ENCODE measurements at regions not wholly inside any gene's neighbourhood (a gene's known extent, or its start where the extent isn't known, plus 50 kb on each side); places are given as distances from the start of the nearest gene placed in this dataset.

DNA sequence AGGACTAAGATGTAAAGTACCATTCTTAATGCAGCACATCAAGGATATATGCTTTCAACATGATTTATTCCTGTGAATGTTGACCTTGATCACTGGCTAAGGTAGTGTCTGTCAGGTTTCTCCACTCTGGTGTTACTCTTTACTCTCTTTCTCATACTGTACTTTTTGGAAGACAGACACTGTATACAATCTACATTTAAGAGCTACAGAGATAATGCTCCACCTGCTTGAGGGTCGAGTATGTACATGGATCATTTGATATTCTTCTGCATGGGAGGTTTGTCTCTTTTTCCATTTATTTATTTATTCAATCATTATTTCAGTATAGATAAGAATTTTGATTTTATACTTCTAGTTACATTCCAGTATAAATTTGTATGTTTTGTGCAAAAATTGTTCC, 199.5 kb upstream of the RGPD4 start:
- Histone ChIP-seq H3K9ac (ENCODE audit: insufficient read depth in 1 of 2, low read length in 2 of 2) (no peak overlapping the region), H3K9me3 (ENCODE audit: control insufficient read depth in 4 of 4, insufficient read depth in 3 of 4, low read length in 3 of 4) (peaks cover 0 to 2% (median under 1%) of the 10 kb centered on the region in 4 donors), H3K36me3 (ENCODE audit: control insufficient read depth in 4 of 4, insufficient read depth in 4 of 4, low read length in 4 of 4) (no peaks in the 10 kb centered on the region), H3K27me3 (ENCODE audit: control insufficient read depth in 3 of 3, insufficient read depth in 3 of 3, low read length in 2 of 3) (no peaks in the 10 kb centered on the region), H3K4me3 (no peak overlapping the region), H3K4me1 (ENCODE audit: control insufficient read depth in 5 of 5, insufficient read depth in 5 of 5, low read length in 5 of 5) (no peaks in the 10 kb centered on the region), H3K27ac (ENCODE audit: low read depth in 1 of 2, low read length in 1 of 2) (no peak overlapping the region)
- TF ChIP-seq, protein P1, sequence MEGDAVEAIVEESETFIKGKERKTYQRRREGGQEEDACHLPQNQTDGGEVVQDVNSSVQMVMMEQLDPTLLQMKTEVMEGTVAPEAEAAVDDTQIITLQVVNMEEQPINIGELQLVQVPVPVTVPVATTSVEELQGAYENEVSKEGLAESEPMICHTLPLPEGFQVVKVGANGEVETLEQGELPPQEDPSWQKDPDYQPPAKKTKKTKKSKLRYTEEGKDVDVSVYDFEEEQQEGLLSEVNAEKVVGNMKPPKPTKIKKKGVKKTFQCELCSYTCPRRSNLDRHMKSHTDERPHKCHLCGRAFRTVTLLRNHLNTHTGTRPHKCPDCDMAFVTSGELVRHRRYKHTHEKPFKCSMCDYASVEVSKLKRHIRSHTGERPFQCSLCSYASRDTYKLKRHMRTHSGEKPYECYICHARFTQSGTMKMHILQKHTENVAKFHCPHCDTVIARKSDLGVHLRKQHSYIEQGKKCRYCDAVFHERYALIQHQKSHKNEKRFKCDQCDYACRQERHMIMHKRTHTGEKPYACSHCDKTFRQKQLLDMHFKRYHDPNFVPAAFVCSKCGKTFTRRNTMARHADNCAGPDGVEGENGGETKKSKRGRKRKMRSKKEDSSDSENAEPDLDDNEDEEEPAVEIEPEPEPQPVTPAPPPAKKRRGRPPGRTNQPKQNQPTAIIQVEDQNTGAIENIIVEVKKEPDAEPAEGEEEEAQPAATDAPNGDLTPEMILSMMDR (IDR thresholded peaks at IDR 0.05; ENCODE audit: control extremely low read depth, extremely low read depth) = no peak
- ATAC-seq (ENCODE audit: insufficient read depth, low FRiP score) (no peak), DNase-seq (no peak)
- 65 to 79% methylated on average over 1 of the region's 1 CpG for WGBS, 2 donors

DNA sequence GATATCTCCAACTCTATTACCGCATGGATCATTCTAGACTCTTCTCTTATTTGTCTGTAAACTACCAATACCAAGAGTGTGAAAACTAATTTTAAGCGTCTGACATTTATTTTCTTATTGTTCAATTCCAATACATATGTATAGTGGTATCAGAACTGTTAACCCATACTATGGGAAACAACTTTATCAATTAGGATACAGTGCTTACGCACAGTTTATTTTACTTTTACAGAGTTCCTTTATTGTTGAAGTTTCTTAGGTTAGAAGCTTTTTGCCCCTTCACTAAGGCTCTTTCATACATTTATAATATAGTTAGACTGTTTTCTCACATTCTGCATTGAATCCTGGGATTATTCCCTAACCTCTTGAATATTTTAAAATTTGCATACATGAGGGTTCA, 198.8 kb upstream of the RGPD4 start:
- no peaks in the 10 kb centered on the region for H3K4me1 ChIP-seq (ENCODE audit: control insufficient read depth in 5 of 5, insufficient read depth in 5 of 5, low read length in 5 of 5)
- H3K36me3 ChIP-seq (ENCODE audit: control insufficient read depth in 4 of 4, insufficient read depth in 4 of 4, low read length in 4 of 4) = no peaks in the 10 kb centered on the region
- WGBS, 2 donors = 88 to 93% methylated on average over 3 of the region's 3 CpGs
- peaks cover 0 to 2% (median 2%) of the 10 kb centered on the region in 4 donors for H3K9me3 ChIP-seq (ENCODE audit: control insufficient read depth in 4 of 4, insufficient read depth in 3 of 4, low read length in 3 of 4)
- ATAC-seq (ENCODE audit: insufficient read depth, low FRiP score) (no peak), DNase-seq (no peak)
- no peak overlapping the region for H3K9ac ChIP-seq (ENCODE audit: insufficient read depth in 1 of 2, low read length in 2 of 2)
- TF ChIP-seq, protein P1 (IDR thresholded peaks at IDR 0.05; ENCODE audit: control extremely low read depth, extremely low read depth) = no peak
- no peak overlapping the region for H3K27ac ChIP-seq (ENCODE audit: low read depth in 1 of 2, low read length in 1 of 2)
- no peaks in the 10 kb centered on the region for H3K27me3 ChIP-seq (ENCODE audit: control insufficient read depth in 3 of 3, insufficient read depth in 3 of 3, low read length in 2 of 3)
- H3K4me3 ChIP-seq = no peak overlapping the region

DNA sequence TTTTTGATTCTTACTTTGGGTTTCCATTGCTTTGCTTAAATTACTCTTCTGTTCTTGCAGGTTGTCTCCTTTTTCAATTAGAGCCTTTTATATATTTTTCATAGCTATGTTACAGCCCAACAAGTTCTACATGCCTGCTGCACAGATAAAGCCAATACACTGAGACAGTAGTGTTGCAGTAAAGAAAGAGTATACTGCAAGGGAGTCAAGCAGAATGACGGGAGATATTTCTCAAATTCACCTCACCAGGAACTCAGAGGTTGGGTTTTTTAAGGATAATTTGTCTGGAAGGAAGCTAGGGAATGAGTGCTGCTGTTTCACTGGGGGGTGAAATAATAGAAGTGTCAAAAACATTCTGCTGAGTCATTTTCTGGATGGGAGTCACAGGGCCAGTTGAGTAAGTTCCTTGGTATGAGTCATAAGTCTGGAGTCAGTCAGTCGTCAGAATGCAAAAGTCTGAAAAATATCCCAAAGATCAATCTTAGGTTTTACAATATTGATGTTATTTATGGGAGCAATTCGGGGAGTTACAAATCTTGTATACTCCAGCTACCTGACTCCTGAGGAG, 193.0 kb upstream of the RGPD4 start:
- TF ChIP-seq, protein P1 (IDR thresholded peaks at IDR 0.05; ENCODE audit: control extremely low read depth, extremely low read depth) = no peak
- Histone ChIP-seq H3K27me3 (ENCODE audit: control insufficient read depth in 3 of 3, insufficient read depth in 3 of 3, low read length in 2 of 3) (no peaks in the 10 kb centered on the region), H3K9me3 (ENCODE audit: control insufficient read depth in 4 of 4, insufficient read depth in 3 of 4, low read length in 3 of 4) (peaks cover 0 to 4% (median 2%) of the 10 kb centered on the region in 4 donors), H3K4me1 (ENCODE audit: control insufficient read depth in 5 of 5, insufficient read depth in 5 of 5, low read length in 5 of 5) (no peaks in the 10 kb centered on the region), H3K4me3 (no peak overlapping the region), H3K9ac (ENCODE audit: insufficient read depth in 1 of 2, low read length in 2 of 2) (no peak overlapping the region), H3K27ac (ENCODE audit: low read depth in 1 of 2, low read length in 1 of 2) (no peak overlapping the region), H3K36me3 (ENCODE audit: control insufficient read depth in 4 of 4, insufficient read depth in 4 of 4, low read length in 4 of 4) (no peaks in the 10 kb centered on the region)
- ATAC-seq (ENCODE audit: insufficient read depth, low FRiP score) (no peak), DNase-seq (no peak)
- WGBS, 2 donors = 82 to 89% methylated on average over 3 of the region's 3 CpGs

DNA sequence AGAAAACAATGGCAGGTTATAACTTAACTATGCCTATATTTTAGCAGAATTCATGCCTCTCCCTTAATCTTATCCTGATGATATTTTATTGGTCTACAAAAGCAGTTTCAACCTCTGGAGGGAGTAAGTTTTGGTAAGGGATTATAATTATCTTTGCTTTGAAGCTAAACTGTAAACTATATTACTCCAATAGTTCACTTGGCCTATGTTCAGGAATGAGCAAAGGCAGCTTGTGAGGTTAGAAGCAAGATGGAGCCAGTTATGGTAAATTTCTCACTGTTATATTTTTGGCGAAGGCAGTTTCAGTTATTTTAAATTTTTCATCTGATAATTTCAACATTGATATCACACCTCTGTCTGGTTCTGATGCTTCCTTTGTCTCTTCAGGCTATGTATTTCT, 192.5 kb upstream of the RGPD4 start:
- ATAC-seq (ENCODE audit: insufficient read depth, low FRiP score) (no peak), DNase-seq (no peak)
- no peaks in the 10 kb centered on the region for H3K36me3 ChIP-seq (ENCODE audit: control insufficient read depth in 4 of 4, insufficient read depth in 4 of 4, low read length in 4 of 4)
- H3K4me3 ChIP-seq = no peak overlapping the region
- H3K27me3 ChIP-seq (ENCODE audit: control insufficient read depth in 3 of 3, insufficient read depth in 3 of 3, low read length in 2 of 3) = no peaks in the 10 kb centered on the region
- H3K9me3 ChIP-seq (ENCODE audit: control insufficient read depth in 4 of 4, insufficient read depth in 3 of 4, low read length in 3 of 4) = peaks cover 0 to 4% (median 2%) of the 10 kb centered on the region in 4 donors
- no peaks in the 10 kb centered on the region for H3K4me1 ChIP-seq (ENCODE audit: control insufficient read depth in 5 of 5, insufficient read depth in 5 of 5, low read length in 5 of 5)
- WGBS, 2 donors = 88 to 97% methylated on average over 1 of the region's 1 CpG
- H3K27ac ChIP-seq (ENCODE audit: low read depth in 1 of 2, low read length in 1 of 2) = no peak overlapping the region
- TF ChIP-seq, protein P1 (IDR thresholded peaks at IDR 0.05; ENCODE audit: control extremely low read depth, extremely low read depth) = no peak
- no peak overlapping the region for H3K9ac ChIP-seq (ENCODE audit: insufficient read depth in 1 of 2, low read length in 2 of 2)
